Gastrocnemius medialis (tissue), 4 donors: ENCODE measurements at regions not wholly inside any gene's neighbourhood (a gene's known extent, or its start where the extent isn't known, plus 50 kb on each side); places are given as distances from the start of the nearest gene placed in this dataset.

Experiments
- CTCF ChIP-seq, 5 experiments: fragments of 450-650 bp in 3 of 5; fragments of 200-600 bp in 2 of 5; sonication (generic) in 2 of 5; IDR thresholded peaks in 4 of 5; conservative IDR thresholded peaks in 1 of 5; 1 replicate in 4 of 5; 2 replicates in 1 of 5; pipeline ENCODE4 v1.5.1; 2016 to 2019; ENCODE audit warnings: antibody characterized with exemption in 5 of 5, mild to moderate bottlenecking in 3 of 5, moderate library complexity in 3 of 5
- POLR2A ChIP-seq, 2 donors: fragments of 450-650 bp; IDR thresholded peaks; one replicate each; pipeline ENCODE4 v1.6.1; 2017; ENCODE audit warnings: antibody characterized with exemption in 2 of 2, mild to moderate bottlenecking in 2 of 2, moderate library complexity in 2 of 2

GRCh38 chr6:99148111-99148510 lies 200.4 kb upstream of the FBXL4 start:
- TF ChIP-seq CTCF (IDR thresholded peaks at IDR 0.05 in 4 of 5, conservative IDR thresholded peaks at IDR 0.05 in 1 of 5) (no peak), POLR2A (IDR thresholded peaks at IDR 0.05) (no peak)
